ENCODE measurements at regions not wholly inside any gene's neighbourhood (a gene's known extent, or its start where the extent isn't known, plus 50 kb on each side); places are given as distances from the start of the nearest gene placed in this dataset.

DNA sequence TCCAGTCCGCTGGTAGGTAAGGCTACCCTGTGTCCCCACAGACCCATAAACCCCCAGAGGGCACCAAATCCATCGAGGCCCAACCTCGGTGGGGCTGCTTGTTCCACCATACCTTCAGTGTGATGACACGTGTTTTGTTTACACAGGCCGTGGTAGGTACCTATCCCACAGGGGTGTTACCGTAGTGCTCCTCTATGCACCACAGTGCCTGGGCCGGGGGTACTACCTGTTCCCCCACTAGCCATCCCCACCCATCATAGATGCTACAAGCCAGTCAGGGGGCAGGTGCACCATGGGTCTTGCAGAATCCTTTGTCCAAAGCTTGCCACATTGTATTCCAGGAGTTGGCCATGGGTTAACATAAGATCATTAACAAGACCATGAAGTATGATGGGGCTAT, 796.2 kb downstream of the EFNA5 start:
- Mint-ChIP-seq H3K27ac (ENCODE audit: unreplicated experiment) (peak overlapping the region; percentile 100), H3K4me1 (ENCODE audit: low read depth, unreplicated experiment) (peaks cover 23% of the 10 kb centered on the region), H3K4me3 (ENCODE audit: low read depth, unreplicated experiment) (no peak overlapping the region), H3K9me3 (ENCODE audit: low read depth, unreplicated experiment) (no peaks in the 10 kb centered on the region), H3K36me3 (ENCODE audit: insufficient read depth, unreplicated experiment) (peaks cover 19% of the 10 kb centered on the region), H3K27me3 (ENCODE audit: unreplicated experiment) (no peaks in the 10 kb centered on the region)
- TF ChIP-seq, protein P1, sequence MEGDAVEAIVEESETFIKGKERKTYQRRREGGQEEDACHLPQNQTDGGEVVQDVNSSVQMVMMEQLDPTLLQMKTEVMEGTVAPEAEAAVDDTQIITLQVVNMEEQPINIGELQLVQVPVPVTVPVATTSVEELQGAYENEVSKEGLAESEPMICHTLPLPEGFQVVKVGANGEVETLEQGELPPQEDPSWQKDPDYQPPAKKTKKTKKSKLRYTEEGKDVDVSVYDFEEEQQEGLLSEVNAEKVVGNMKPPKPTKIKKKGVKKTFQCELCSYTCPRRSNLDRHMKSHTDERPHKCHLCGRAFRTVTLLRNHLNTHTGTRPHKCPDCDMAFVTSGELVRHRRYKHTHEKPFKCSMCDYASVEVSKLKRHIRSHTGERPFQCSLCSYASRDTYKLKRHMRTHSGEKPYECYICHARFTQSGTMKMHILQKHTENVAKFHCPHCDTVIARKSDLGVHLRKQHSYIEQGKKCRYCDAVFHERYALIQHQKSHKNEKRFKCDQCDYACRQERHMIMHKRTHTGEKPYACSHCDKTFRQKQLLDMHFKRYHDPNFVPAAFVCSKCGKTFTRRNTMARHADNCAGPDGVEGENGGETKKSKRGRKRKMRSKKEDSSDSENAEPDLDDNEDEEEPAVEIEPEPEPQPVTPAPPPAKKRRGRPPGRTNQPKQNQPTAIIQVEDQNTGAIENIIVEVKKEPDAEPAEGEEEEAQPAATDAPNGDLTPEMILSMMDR (IDR thresholded peaks at IDR 0.05; ENCODE audit: unreplicated experiment), result no peak
- no peak for DNase-seq
- no TSS peak for BruUV-seq (replicated peaks)
- CTCF ChIA-PET, result interaction anchor here (2.1 kb wide), 1 partner anchor 30 kb away, joined by 9 read pairs; no protein-coding TSS in a partner anchor
- intact Hi-C loops (cut with micrococcal nuclease; ENCODE audit: unreplicated experiment), result loop anchor here (10.0 kb wide), 3 partner anchors 410 to 800 kb away; partner anchors contain the start of gene EFNA5

DNA sequence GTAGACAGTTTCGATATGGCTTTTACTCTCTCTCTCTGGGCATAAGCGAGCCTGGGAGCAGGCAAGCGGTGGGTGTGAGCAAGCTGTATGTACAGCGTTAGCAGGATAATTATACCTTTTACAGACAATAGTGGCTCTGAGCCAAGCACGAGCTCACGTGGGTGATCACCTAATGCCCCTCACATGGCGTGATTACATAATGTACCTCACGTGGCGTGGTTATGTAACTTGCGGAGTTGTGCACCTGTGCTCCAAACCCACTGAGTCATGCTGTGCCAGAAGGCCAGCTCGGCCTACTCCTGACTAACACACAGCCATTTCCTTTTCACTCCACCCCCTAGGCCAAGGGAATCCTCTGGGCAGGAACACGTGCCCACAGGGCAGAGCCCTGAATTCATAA, 797.2 kb downstream of the EFNA5 start:
- CTCF ChIA-PET, result interaction anchor here (0.6 to 2.1 kb wide), 7 partner anchors 13 to 799 kb away, joined by 3 to 9 read pairs (median 3); no protein-coding TSS in a partner anchor
- Mint-ChIP-seq H3K36me3 (ENCODE audit: insufficient read depth, unreplicated experiment) (peaks cover 19% of the 10 kb centered on the region), H3K4me1 (ENCODE audit: low read depth, unreplicated experiment) (peaks cover 23% of the 10 kb centered on the region), H3K27me3 (ENCODE audit: unreplicated experiment) (no peaks in the 10 kb centered on the region), H3K9me3 (ENCODE audit: low read depth, unreplicated experiment) (no peaks in the 10 kb centered on the region), H3K27ac (ENCODE audit: unreplicated experiment) (peak overlapping the region; percentile 100), H3K4me3 (ENCODE audit: low read depth, unreplicated experiment) (peak overlapping the region; percentile 72)
- intact Hi-C loops (cut with micrococcal nuclease; ENCODE audit: unreplicated experiment), result loop anchor here (10.0 kb wide), 3 partner anchors 411 to 801 kb away; partner anchors contain the start of gene EFNA5
- DNase-seq, result peak; percentile 97
- TF ChIP-seq, protein P1 (IDR thresholded peaks at IDR 0.05; ENCODE audit: unreplicated experiment), result no peak
- BruUV-seq (replicated peaks), result no TSS peak

DNA sequence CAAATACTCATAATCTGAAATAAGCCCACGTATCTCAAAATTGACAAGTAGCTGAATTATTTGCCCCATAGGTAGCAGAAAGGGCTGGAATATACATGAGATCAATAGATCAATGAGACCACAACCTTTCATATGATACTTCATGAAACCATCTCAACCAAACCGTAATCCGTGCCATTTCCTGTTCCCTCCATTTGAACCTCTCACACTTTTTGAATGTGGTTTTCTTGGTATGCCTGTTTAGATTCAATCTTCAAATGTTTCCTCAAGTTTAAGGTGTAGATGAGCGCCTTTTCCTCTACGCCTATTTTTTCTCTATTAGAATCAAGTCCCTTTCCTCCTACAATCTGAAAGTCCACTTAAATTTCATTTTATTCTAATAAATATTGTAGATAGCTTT, 805.5 kb downstream of the EFNA5 start:
- intact Hi-C loops (cut with micrococcal nuclease; ENCODE audit: unreplicated experiment), result no loop called here
- Mint-ChIP-seq H3K9me3 (ENCODE audit: low read depth, unreplicated experiment) (no peaks in the 10 kb centered on the region), H3K4me3 (ENCODE audit: low read depth, unreplicated experiment) (no peak overlapping the region), H3K4me1 (ENCODE audit: low read depth, unreplicated experiment) (no peaks in the 10 kb centered on the region), H3K27ac (ENCODE audit: unreplicated experiment) (no peak overlapping the region), H3K27me3 (ENCODE audit: unreplicated experiment) (no peaks in the 10 kb centered on the region), H3K36me3 (ENCODE audit: insufficient read depth, unreplicated experiment) (no peaks in the 10 kb centered on the region)
- BruUV-seq (replicated peaks), result no TSS peak
- CTCF ChIA-PET, result no interaction called here
- DNase-seq, result no peak
- TF ChIP-seq, protein P1 (IDR thresholded peaks at IDR 0.05; ENCODE audit: unreplicated experiment), result no peak

DNA sequence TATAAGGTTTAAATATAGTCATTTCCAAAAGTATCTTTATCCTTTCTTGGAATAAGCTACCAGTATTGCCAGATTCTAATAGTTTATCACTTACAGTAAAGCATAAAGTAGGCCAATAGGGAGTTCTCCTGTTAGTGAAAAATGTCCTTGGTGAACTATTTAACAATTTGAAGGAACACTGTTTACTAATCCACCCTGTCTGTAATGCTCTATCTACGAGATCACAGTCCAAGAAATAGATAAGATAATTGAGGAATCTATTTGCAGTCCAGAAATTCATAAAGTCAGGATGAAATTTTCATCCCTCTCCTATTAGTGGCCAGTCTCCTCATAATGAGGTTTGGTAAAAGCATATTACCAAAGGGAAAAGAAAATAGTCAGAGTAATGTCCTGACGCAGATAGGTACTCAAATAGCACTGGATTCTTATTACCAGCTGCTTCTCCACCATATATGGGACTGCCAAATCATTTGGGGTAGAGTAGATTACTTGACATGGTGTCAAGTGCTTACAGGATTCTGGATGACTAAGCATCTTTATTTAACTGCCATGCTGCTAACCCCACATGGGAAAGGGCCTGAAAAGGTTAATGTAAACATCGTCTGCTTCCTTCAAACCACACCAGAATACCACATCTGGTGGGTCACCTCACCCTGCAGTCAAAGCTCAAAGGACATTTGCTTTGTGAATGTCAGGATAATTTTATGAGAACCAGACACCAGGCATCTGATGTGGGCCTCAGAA, 808.1 kb downstream of the EFNA5 start:
- H3K36me3 Mint-ChIP-seq (ENCODE audit: insufficient read depth, unreplicated experiment), result no peaks in the 10 kb centered on the region
- DNase-seq, result no peak
- no peaks in the 10 kb centered on the region for H3K9me3 Mint-ChIP-seq (ENCODE audit: low read depth, unreplicated experiment)
- no peak overlapping the region for H3K27ac Mint-ChIP-seq (ENCODE audit: unreplicated experiment)
- no peak overlapping the region for H3K4me3 Mint-ChIP-seq (ENCODE audit: low read depth, unreplicated experiment)
- intact Hi-C loops (cut with micrococcal nuclease; ENCODE audit: unreplicated experiment), result no loop called here
- TF ChIP-seq, protein P1 (IDR thresholded peaks at IDR 0.05; ENCODE audit: unreplicated experiment), result no peak
- no peaks in the 10 kb centered on the region for H3K4me1 Mint-ChIP-seq (ENCODE audit: low read depth, unreplicated experiment)
- BruUV-seq (replicated peaks), result no TSS peak
- no peaks in the 10 kb centered on the region for H3K27me3 Mint-ChIP-seq (ENCODE audit: unreplicated experiment)
- CTCF ChIA-PET, result no interaction called here

Measured in Calu3 (cell line).